Skeletal muscle satellite cell (primary cell): ENCODE measurements at regions not wholly inside any gene's neighbourhood (a gene's known extent, or its start where the extent isn't known, plus 50 kb on each side); places are given as distances from the start of the nearest gene placed in this dataset.
"Not testable (repeated sequence)": the region's sequence is repeated elsewhere in the genome, so short reads cannot be mapped to it uniquely, and the experiment has no call there.

Source experiments
- H3K27me3 ChIP-seq: 2 replicates; pipeline ENCODE4 v1.7.0; 2013; ENCODE audit warnings: low read length; ENCODE audit not compliant: control insufficient read depth, insufficient read depth
- H3K36me3 ChIP-seq: 2 replicates; pipeline ENCODE4 v1.7.0; 2013; ENCODE audit warnings: mild to moderate bottlenecking, control low read depth, low read length; ENCODE audit not compliant: insufficient read depth
- H3K4me1 ChIP-seq: 2 replicates; pipeline ENCODE4 v1.7.0; 2013; ENCODE audit warnings: low read length; ENCODE audit not compliant: control insufficient read depth, insufficient read depth
- H3K4me2 ChIP-seq: 2 replicates; pipeline ENCODE4 v1.7.0; 2013; ENCODE audit warnings: mild to moderate bottlenecking, low read length
- H3K4me3 ChIP-seq: 2 replicates; pipeline ENCODE4 v1.7.0; 2013; ENCODE audit warnings: low read length
- H3K9ac ChIP-seq: 2 replicates; pipeline ENCODE4 v1.7.0; 2013; ENCODE audit warnings: mild to moderate bottlenecking, low read depth, low read length, moderate library complexity
- H3K9me3 ChIP-seq: replicated peaks from 2 replicates; pipeline ENCODE4 v1.7.0; 2013; ENCODE audit warnings: mild to moderate bottlenecking, control low read depth, low read length

GRCh38 chr18:47669815-47670214 is 260.6 kb downstream of the SMAD2 start:
- H3K9me3 ChIP-seq = no peaks in the 10 kb centered on the region
- no peak overlapping the region for H3K4me2 ChIP-seq
- H3K9ac ChIP-seq = no peak overlapping the region
- H3K36me3 ChIP-seq = no peaks in the 10 kb centered on the region
- H3K4me3 ChIP-seq = no peak overlapping the region
- H3K27me3 ChIP-seq = peaks cover 6% of the 10 kb centered on the region
- no peaks in the 10 kb centered on the region for H3K4me1 ChIP-seq

- Histone ChIP-seq H3K36me3 (no peaks in the 10 kb centered on the region), H3K4me3 (no peak overlapping the region), H3K27me3 (peaks cover 4% of the 10 kb centered on the region), H3K9ac (no peak overlapping the region), H3K4me1 (no peaks in the 10 kb centered on the region), H3K4me2 (no peak overlapping the region), H3K9me3 (no peaks in the 10 kb centered on the region)
Measured at GRCh38 chr18:47658498-47658897, 272.0 kb downstream of the SMAD2 start.

- Histone ChIP-seq H3K4me2 (no peak overlapping the region), H3K4me1 (no peaks in the 10 kb centered on the region), H3K36me3 (no peaks in the 10 kb centered on the region), H3K9me3 (no peaks in the 10 kb centered on the region), H3K27me3 (peaks cover 7% of the 10 kb centered on the region), H3K4me3 (no peak overlapping the region), H3K9ac (no peak overlapping the region)
Measured at GRCh38 chr18:47654988-47655387, 275.5 kb downstream of the SMAD2 start.

- H3K9ac ChIP-seq = no peak overlapping the region
- no peaks in the 10 kb centered on the region for H3K9me3 ChIP-seq
- no peaks in the 10 kb centered on the region for H3K36me3 ChIP-seq
- H3K4me1 ChIP-seq = no peaks in the 10 kb centered on the region
- no peak overlapping the region for H3K4me2 ChIP-seq
- H3K27me3 ChIP-seq = peaks cover 3% of the 10 kb centered on the region
- H3K4me3 ChIP-seq = no peak overlapping the region
Measured at GRCh38 chr18:47644896-47645295, 285.6 kb downstream of the SMAD2 start.

GRCh38 chr18:47637551-47637950 is 292.9 kb downstream of the SMAD2 start:
- peaks cover 19% of the 10 kb centered on the region for H3K27me3 ChIP-seq
- not testable (repeated sequence) for H3K4me1 ChIP-seq, H3K4me3 ChIP-seq, H3K9ac ChIP-seq, H3K4me2 ChIP-seq, H3K9me3 ChIP-seq, H3K36me3 ChIP-seq

- no peaks in the 10 kb centered on the region for H3K4me1 ChIP-seq
- no peaks in the 10 kb centered on the region for H3K36me3 ChIP-seq
- no peaks in the 10 kb centered on the region for H3K9me3 ChIP-seq
- no peak overlapping the region for H3K4me3 ChIP-seq
- H3K27me3 ChIP-seq = peaks cover 22% of the 10 kb centered on the region
- H3K4me2 ChIP-seq = no peak overlapping the region
- no peak overlapping the region for H3K9ac ChIP-seq
Measured at GRCh38 chr18:47635416-47635815, 295.0 kb downstream of the SMAD2 start.

GRCh38 chr18:47632970-47633635 is 297.4 kb downstream of the SMAD2 start:
- H3K9ac ChIP-seq = no peak overlapping the region
- no peaks in the 10 kb centered on the region for H3K9me3 ChIP-seq
- no peaks in the 10 kb centered on the region for H3K4me1 ChIP-seq
- no peak overlapping the region for H3K4me3 ChIP-seq
- H3K4me2 ChIP-seq = no peak overlapping the region
- H3K36me3 ChIP-seq = no peaks in the 10 kb centered on the region
- peaks cover 34% of the 10 kb centered on the region for H3K27me3 ChIP-seq

- Histone ChIP-seq H3K36me3 (no peaks in the 10 kb centered on the region), H3K4me3 (no peak overlapping the region), H3K27me3 (peaks cover 29% of the 10 kb centered on the region), H3K4me2 (no peak overlapping the region), H3K4me1 (no peaks in the 10 kb centered on the region), H3K9ac (no peak overlapping the region), H3K9me3 (no peaks in the 10 kb centered on the region)
Measured at GRCh38 chr18:47628893-47629292, 301.6 kb downstream of the SMAD2 start.

- peaks cover 24% of the 10 kb centered on the region for H3K27me3 ChIP-seq
- no peak overlapping the region for H3K9ac ChIP-seq
- no peaks in the 10 kb centered on the region for H3K36me3 ChIP-seq
- H3K4me3 ChIP-seq = no peak overlapping the region
- no peaks in the 10 kb centered on the region for H3K9me3 ChIP-seq
- no peak overlapping the region for H3K4me2 ChIP-seq
- no peaks in the 10 kb centered on the region for H3K4me1 ChIP-seq
Measured at GRCh38 chr18:47628240-47628781, 302.1 kb downstream of the SMAD2 start.

GRCh38 chr18:47627030-47627429 is 303.4 kb downstream of the SMAD2 start:
- peaks cover 19% of the 10 kb centered on the region for H3K27me3 ChIP-seq
- no peak overlapping the region for H3K9ac ChIP-seq
- H3K9me3 ChIP-seq = no peaks in the 10 kb centered on the region
- no peaks in the 10 kb centered on the region for H3K4me1 ChIP-seq
- no peak overlapping the region for H3K4me3 ChIP-seq
- no peaks in the 10 kb centered on the region for H3K36me3 ChIP-seq
- no peak overlapping the region for H3K4me2 ChIP-seq

- no peaks in the 10 kb centered on the region for H3K9me3 ChIP-seq
- no peak overlapping the region for H3K4me2 ChIP-seq
- no peak overlapping the region for H3K4me3 ChIP-seq
- no peaks in the 10 kb centered on the region for H3K4me1 ChIP-seq
- H3K36me3 ChIP-seq = no peaks in the 10 kb centered on the region
- no peak overlapping the region for H3K9ac ChIP-seq
- H3K27me3 ChIP-seq = peaks cover 12% of the 10 kb centered on the region
Measured at GRCh38 chr18:47619771-47620448, 310.5 kb downstream of the SMAD2 start.

- Histone ChIP-seq H3K36me3 (no peaks in the 10 kb centered on the region), H3K9ac (no peak overlapping the region), H3K4me2 (no peak overlapping the region), H3K9me3 (no peaks in the 10 kb centered on the region), H3K4me1 (no peaks in the 10 kb centered on the region), H3K4me3 (no peak overlapping the region), H3K27me3 (peaks cover 16% of the 10 kb centered on the region)
Measured at GRCh38 chr18:47618758-47619157, 311.7 kb downstream of the SMAD2 start.
